DOHH2 (cell line): ENCODE measurements at regions not wholly inside any gene's neighbourhood (a gene's known extent, or its start where the extent isn't known, plus 50 kb on each side); places are given as distances from the start of the nearest gene placed in this dataset.

ENCODE experiments used
- H3F3A ChIP-seq: fragments of 200-600 bp; sonication (generic), shearing (Covaris generic); 2 replicates; pipeline ENCODE4 v1.6.0; 2016; ENCODE audit warnings: antibody characterized with exemption, mild to moderate bottlenecking; ENCODE audit not compliant: control insufficient read depth, insufficient read depth
- H3K27ac ChIP-seq: fragments of 200-600 bp; sonication (generic); 2 replicates; pipeline ENCODE4 v1.5.1; 2014; ENCODE audit warnings: low read depth, mild to moderate bottlenecking, low read length, moderate library complexity
- H3K27me3 ChIP-seq: fragments of 200-600 bp; sonication (generic); 2 replicates; pipeline ENCODE4 v1.6.1; 2014; ENCODE audit warnings: mild to moderate bottlenecking, low read length, mixed read lengths; ENCODE audit not compliant: control insufficient read depth
- H3K36me3 ChIP-seq: fragments of 200-600 bp; sonication (generic); 2 replicates; pipeline ENCODE4 v1.6.1; 2014; ENCODE audit warnings: mild to moderate bottlenecking, low read length, moderate library complexity, mixed read lengths; ENCODE audit not compliant: control insufficient read depth
- H3K4me1 ChIP-seq: fragments of 200-600 bp; sonication (generic); 2 replicates; pipeline ENCODE4 v1.6.1; 2014; ENCODE audit warnings: mild to moderate bottlenecking, low read length, mixed read lengths; ENCODE audit not compliant: control insufficient read depth
- H3K4me2 ChIP-seq: fragments of 200-600 bp; sonication (generic); 2 replicates; pipeline ENCODE4 v1.6.0; 2014; ENCODE audit warnings: mild to moderate bottlenecking, low read length, moderate library complexity
- H3K4me3 ChIP-seq: fragments of 200-600 bp; sonication (generic); 2 replicates; pipeline ENCODE4 v1.5.1; 2014; ENCODE audit warnings: mild to moderate bottlenecking, low read length, mixed read lengths
- H3K79me2 ChIP-seq: fragments of 200-600 bp; sonication (generic); 2 replicates; pipeline ENCODE4 v1.6.1; 2014; ENCODE audit warnings: mild to moderate bottlenecking, low read length, mixed read lengths; ENCODE audit not compliant: control insufficient read depth
- H3K9me2 ChIP-seq: fragments of 200-600 bp; sonication (generic); replicated peaks from 2 replicates; pipeline ENCODE4 v1.6.1; 2014; ENCODE audit warnings: mild to moderate bottlenecking, low read length, mixed read lengths; ENCODE audit not compliant: control insufficient read depth
- H3K9me3 ChIP-seq: fragments of 200-600 bp; sonication (generic); 2 replicates; pipeline ENCODE4 v1.6.1; 2014; ENCODE audit warnings: antibody characterized with exemption, low read length, mixed read lengths; ENCODE audit not compliant: control insufficient read depth, insufficient read depth
- H4K20me1 ChIP-seq: fragments of 200-600 bp; sonication (generic); 2 replicates; pipeline ENCODE4 v1.6.0; 2014; ENCODE audit warnings: low read depth, mild to moderate bottlenecking, antibody characterized with exemption, low read length, moderate library complexity; ENCODE audit not compliant: control insufficient read depth, insufficient read depth
- EZH2phosphoT487 ChIP-seq: fragments of 200-600 bp; sonication (generic); IDR thresholded peaks from 2 replicates; pipeline ENCODE4 v1.6.1; 2017; ENCODE audit warnings: borderline replicate concordance, mild to moderate bottlenecking, antibody characterized with exemption, low read length, moderate library complexity, mixed read lengths
- TF ChIP-seq, protein P1 (sequence below): fragments of 200-600 bp; sonication (generic); IDR thresholded peaks from one replicate; pipeline ENCODE4 v1.5.1; 2014; ENCODE audit warnings: antibody characterized with exemption, mild to moderate bottlenecking, low read depth, low read length; ENCODE audit not compliant: poor library complexity, severe bottlenecking

- Histone ChIP-seq H3K27me3 (no peaks in the 10 kb centered on the region), H3K27ac (no peak overlapping the region), H3K4me1 (no peaks in the 10 kb centered on the region), H3K4me3 (no peak overlapping the region), H3K36me3 (no peaks in the 10 kb centered on the region), H3F3A (no peaks in the 10 kb centered on the region), H3K9me2 (no peaks in the 10 kb centered on the region), H3K9me3 (no peaks in the 10 kb centered on the region), H3K79me2 (no peaks in the 10 kb centered on the region), H4K20me1 (no peaks in the 10 kb centered on the region), H3K4me2 (no peak overlapping the region)
- TF ChIP-seq, protein P1, sequence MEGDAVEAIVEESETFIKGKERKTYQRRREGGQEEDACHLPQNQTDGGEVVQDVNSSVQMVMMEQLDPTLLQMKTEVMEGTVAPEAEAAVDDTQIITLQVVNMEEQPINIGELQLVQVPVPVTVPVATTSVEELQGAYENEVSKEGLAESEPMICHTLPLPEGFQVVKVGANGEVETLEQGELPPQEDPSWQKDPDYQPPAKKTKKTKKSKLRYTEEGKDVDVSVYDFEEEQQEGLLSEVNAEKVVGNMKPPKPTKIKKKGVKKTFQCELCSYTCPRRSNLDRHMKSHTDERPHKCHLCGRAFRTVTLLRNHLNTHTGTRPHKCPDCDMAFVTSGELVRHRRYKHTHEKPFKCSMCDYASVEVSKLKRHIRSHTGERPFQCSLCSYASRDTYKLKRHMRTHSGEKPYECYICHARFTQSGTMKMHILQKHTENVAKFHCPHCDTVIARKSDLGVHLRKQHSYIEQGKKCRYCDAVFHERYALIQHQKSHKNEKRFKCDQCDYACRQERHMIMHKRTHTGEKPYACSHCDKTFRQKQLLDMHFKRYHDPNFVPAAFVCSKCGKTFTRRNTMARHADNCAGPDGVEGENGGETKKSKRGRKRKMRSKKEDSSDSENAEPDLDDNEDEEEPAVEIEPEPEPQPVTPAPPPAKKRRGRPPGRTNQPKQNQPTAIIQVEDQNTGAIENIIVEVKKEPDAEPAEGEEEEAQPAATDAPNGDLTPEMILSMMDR: no peak
- no peak for TF ChIP-seq EZH2phosphoT487
Observed at GRCh38 chr3:6549296-6549695, 311.6 kb upstream of the GRM7 start.

GRCh38 chr3:6551165-6551564 is 309.8 kb upstream of the GRM7 start:
- Histone ChIP-seq H3K27ac (no peak overlapping the region), H3K9me2 (no peaks in the 10 kb centered on the region), H3K4me3 (no peak overlapping the region), H3K79me2 (no peaks in the 10 kb centered on the region), H3K9me3 (no peaks in the 10 kb centered on the region), H3K27me3 (no peaks in the 10 kb centered on the region), H3F3A (no peaks in the 10 kb centered on the region), H3K4me1 (no peaks in the 10 kb centered on the region), H3K4me2 (no peak overlapping the region), H3K36me3 (no peaks in the 10 kb centered on the region), H4K20me1 (no peaks in the 10 kb centered on the region)
- TF ChIP-seq, protein P1: no peak
- no peak for TF ChIP-seq EZH2phosphoT487

GRCh38 chr3:6560259-6560658 is 300.7 kb upstream of the GRM7 start:
- TF ChIP-seq EZH2phosphoT487: no peak
- TF ChIP-seq, protein P1: no peak
- Histone ChIP-seq H3K79me2 (no peaks in the 10 kb centered on the region), H3K27me3 (no peaks in the 10 kb centered on the region), H3K27ac (no peak overlapping the region), H4K20me1 (no peaks in the 10 kb centered on the region), H3F3A (no peaks in the 10 kb centered on the region), H3K9me3 (no peaks in the 10 kb centered on the region), H3K4me3 (no peak overlapping the region), H3K36me3 (no peaks in the 10 kb centered on the region), H3K9me2 (no peaks in the 10 kb centered on the region), H3K4me2 (no peak overlapping the region), H3K4me1 (no peaks in the 10 kb centered on the region)

DNA sequence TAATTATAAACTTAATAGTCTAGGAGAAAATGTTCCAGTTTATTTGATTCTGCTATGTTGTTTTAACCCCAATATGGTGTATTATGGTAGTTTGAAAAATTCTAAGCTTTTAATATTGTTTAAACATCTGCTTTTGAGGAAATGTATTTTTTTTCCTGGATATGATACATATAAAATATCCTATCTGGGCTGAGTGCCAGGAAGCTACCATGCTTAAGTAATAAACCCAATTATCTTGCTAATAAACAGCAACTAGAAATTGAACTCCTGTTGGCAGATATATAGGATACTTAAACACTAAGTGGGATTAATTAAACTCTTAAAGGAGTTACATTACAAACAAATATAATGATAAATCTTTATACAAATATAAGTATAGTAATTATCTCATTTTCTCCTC is 293.7 kb upstream of the GRM7 start:
- Histone ChIP-seq H3K4me2 (no peak overlapping the region), H3K27me3 (no peaks in the 10 kb centered on the region), H4K20me1 (no peaks in the 10 kb centered on the region), H3K4me3 (no peak overlapping the region), H3K27ac (no peak overlapping the region), H3F3A (no peaks in the 10 kb centered on the region), H3K4me1 (no peaks in the 10 kb centered on the region), H3K79me2 (no peaks in the 10 kb centered on the region), H3K9me3 (no peaks in the 10 kb centered on the region), H3K36me3 (no peaks in the 10 kb centered on the region), H3K9me2 (no peaks in the 10 kb centered on the region)
- no peak for TF ChIP-seq EZH2phosphoT487
- TF ChIP-seq, protein P1: no peak
